Liver (tissue), 7 donors: ENCODE measurements at regions not wholly inside any gene's neighbourhood (a gene's known extent, or its start where the extent isn't known, plus 50 kb on each side); places are given as distances from the start of the nearest gene placed in this dataset.

Source experiments
- DNase-seq: peaks from one replicate; pipeline ENCODE4 v3.0.0-alpha.2; 2017; ENCODE audit warnings: low spot score
- H3K27ac ChIP-seq, 2 donors: one replicate each; pipeline ENCODE4 v1.7.0; 2013; ENCODE audit warnings: inconsistent platforms in 2 of 2, low read length in 2 of 2, control low read depth in 1 of 2, low read depth in 1 of 2, mild to moderate bottlenecking in 1 of 2
- H3K27me3 ChIP-seq, 4 donors: one replicate each; pipeline versions ENCODE4 v1.6.1 to v1.7.0; 2013; ENCODE audit warnings: low read length in 3 of 4, inconsistent platforms in 1 of 4, mild to moderate bottlenecking in 1 of 4, moderate library complexity in 1 of 4; ENCODE audit not compliant: control insufficient read depth in 4 of 4, insufficient read depth in 4 of 4
- H3K36me3 ChIP-seq, 4 donors: one replicate each; pipeline versions ENCODE4 v1.6.1 to v1.7.0; 2013; ENCODE audit warnings: low read length in 3 of 4, mild to moderate bottlenecking in 3 of 4, low read depth in 1 of 4, moderate library complexity in 1 of 4; ENCODE audit not compliant: control insufficient read depth in 4 of 4, insufficient read depth in 3 of 4
- H3K4me1 ChIP-seq, 4 donors: one replicate each; pipeline versions ENCODE4 v1.6.1 to v1.7.0; 2013; ENCODE audit warnings: low read length in 3 of 4, mild to moderate bottlenecking in 3 of 4, moderate library complexity in 1 of 4; ENCODE audit not compliant: control insufficient read depth in 4 of 4, insufficient read depth in 4 of 4
- H3K4me3 ChIP-seq, 3 donors: one replicate each; pipeline versions ENCODE4 v1.6.1 to v1.7.0; 2013; ENCODE audit warnings: low read length in 3 of 3, control low read depth in 1 of 3, low read depth in 1 of 3, mild to moderate bottlenecking in 1 of 3
- H3K9ac ChIP-seq, 2 donors: one replicate each; pipeline ENCODE4 v1.7.0; 2013; ENCODE audit warnings: low read length in 2 of 2, mild to moderate bottlenecking in 2 of 2, moderate library complexity in 2 of 2, control low read depth in 1 of 2, low read depth in 1 of 2
- H3K9me3 ChIP-seq, 4 donors: one replicate each; pipeline versions ENCODE4 v1.6.1 to v1.7.0; 2013; ENCODE audit warnings: low read length in 3 of 4; ENCODE audit not compliant: control insufficient read depth in 4 of 4
- EGR1 ChIP-seq, 2 donors: IDR thresholded peaks; 2 replicates each; pipeline ENCODE4 v1.6.1; 2016 to 2018; ENCODE audit warnings: antibody characterized with exemption in 2 of 2, low read depth in 2 of 2
- FOXA1 ChIP-seq: IDR thresholded peaks from 2 replicates; pipeline ENCODE4 v1.6.1; 2016; ENCODE audit warnings: antibody characterized with exemption
- FOXA2 ChIP-seq: IDR thresholded peaks from 2 replicates; pipeline ENCODE4 v1.6.1; 2016; ENCODE audit warnings: antibody characterized with exemption
- HNF4A ChIP-seq, 2 donors: conservative IDR thresholded peaks; 2 replicates each; pipeline ENCODE4 v1.6.1; 2016; ENCODE audit warnings: antibody characterized with exemption in 2 of 2, mild to moderate bottlenecking in 2 of 2
- HNF4G ChIP-seq: IDR thresholded peaks from 2 replicates; pipeline ENCODE4 v1.6.1; 2016; ENCODE audit warnings: antibody characterized with exemption
- JUND ChIP-seq, 2 donors: IDR thresholded peaks; 2 replicates each; pipeline ENCODE4 v1.6.1; 2016; ENCODE audit warnings: antibody characterized with exemption in 2 of 2
- NR2F2 ChIP-seq: IDR thresholded peaks from 2 replicates; pipeline ENCODE4 v1.6.1; 2016; ENCODE audit warnings: antibody characterized with exemption
- RAD21 ChIP-seq, 2 donors: IDR thresholded peaks; 2 replicates each; pipeline ENCODE4 v1.6.1; 2016; ENCODE audit warnings: antibody characterized with exemption in 2 of 2, mild to moderate bottlenecking in 2 of 2
- SP1 ChIP-seq: IDR thresholded peaks from 2 replicates; pipeline ENCODE4 v1.6.1; 2018; ENCODE audit warnings: antibody characterized with exemption, mild to moderate bottlenecking
- YY1 ChIP-seq: IDR thresholded peaks from 2 replicates; pipeline ENCODE4 v1.6.1; 2016; ENCODE audit warnings: antibody characterized with exemption, mild to moderate bottlenecking
- whole genome bisulfite sequencing: extraction: QIAGEN DNeasy Blood & Tissue Kit; methylation state at CpG from one replicate; pipeline ENCODE4 v1.1.7; 2013; 5-methylcytosine and 5-hydroxymethylcytosine counted together
- TF ChIP-seq, protein P1 (sequence below): IDR thresholded peaks from 2 replicates; pipeline ENCODE4 v1.6.1; 2016; ENCODE audit warnings: antibody characterized with exemption
- TF ChIP-seq, protein P2 (sequence below): IDR thresholded peaks from 2 replicates; pipeline ENCODE4 v1.6.1; 2016; ENCODE audit warnings: antibody characterized with exemption, mild to moderate bottlenecking
- donor health status: healthy.
- donor health status: healthy.
- donor health status: healthy.
- donor health status: healthy.

DNA sequence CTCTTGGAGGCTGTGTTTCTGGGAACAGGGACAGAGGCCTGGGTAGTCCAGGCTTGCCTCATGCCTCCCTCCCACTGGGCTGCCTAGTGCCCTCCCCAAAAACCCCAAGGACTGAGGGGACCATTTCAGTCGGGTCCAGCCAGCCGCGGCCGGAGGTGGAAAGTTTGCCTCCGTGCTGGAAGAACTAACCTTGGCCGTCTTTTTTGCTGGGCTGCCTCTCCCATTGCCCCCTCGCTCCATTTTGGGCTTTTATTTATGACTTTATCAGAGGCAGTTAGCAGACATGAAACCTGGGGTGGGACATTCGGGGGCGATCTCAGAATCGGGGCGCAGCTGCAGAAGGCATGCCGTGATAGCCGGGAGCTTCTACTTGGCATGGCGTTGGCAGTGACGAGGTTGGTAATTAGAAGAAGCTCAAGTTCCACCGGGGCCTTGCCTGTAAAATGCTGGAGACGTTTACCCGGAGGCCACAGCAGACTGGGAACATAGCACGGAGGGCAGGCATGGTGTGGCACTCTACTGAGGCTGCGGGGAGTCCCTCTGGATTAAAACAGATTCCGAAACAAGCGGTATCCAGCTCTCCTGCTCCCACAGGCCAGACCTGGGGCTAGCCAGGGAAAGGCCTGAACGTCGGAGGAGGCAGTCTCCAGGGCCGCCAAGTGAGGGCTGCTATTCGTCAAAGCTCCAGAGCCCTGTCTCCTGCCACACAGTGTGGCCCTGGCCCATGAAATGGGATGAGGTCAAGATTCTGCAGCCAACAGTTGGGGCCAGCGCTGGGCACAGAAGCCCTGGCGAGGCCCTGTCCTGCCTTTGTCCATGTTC is 76.4 kb upstream of the PPARA start:
- H3K4me1 ChIP-seq: peaks cover 11 to 53% (median 47%) of the 10 kb centered on the region in 4 donors
- H3K27ac ChIP-seq: peak overlapping the region; percentile 69 to 97
- H3K9ac ChIP-seq: peak overlapping the region; percentile 92 to 94
- H3K36me3 ChIP-seq: no peaks in the 10 kb centered on the region
- H3K27me3 ChIP-seq: no peaks in the 10 kb centered on the region
- H3K4me3 ChIP-seq: peak overlapping the region; percentile 59 to 96 (median 85)
- WGBS: 15% methylated on average over 28 of the region's 28 CpGs
- H3K9me3 ChIP-seq: no peaks in the 10 kb centered on the region
- TF ChIP-seq, protein P1, sequence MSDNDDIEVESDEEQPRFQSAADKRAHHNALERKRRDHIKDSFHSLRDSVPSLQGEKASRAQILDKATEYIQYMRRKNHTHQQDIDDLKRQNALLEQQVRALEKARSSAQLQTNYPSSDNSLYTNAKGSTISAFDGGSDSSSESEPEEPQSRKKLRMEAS: no peak
- peak; percentile 11 for TF ChIP-seq NR2F2
- no peak for DNase-seq

DNA sequence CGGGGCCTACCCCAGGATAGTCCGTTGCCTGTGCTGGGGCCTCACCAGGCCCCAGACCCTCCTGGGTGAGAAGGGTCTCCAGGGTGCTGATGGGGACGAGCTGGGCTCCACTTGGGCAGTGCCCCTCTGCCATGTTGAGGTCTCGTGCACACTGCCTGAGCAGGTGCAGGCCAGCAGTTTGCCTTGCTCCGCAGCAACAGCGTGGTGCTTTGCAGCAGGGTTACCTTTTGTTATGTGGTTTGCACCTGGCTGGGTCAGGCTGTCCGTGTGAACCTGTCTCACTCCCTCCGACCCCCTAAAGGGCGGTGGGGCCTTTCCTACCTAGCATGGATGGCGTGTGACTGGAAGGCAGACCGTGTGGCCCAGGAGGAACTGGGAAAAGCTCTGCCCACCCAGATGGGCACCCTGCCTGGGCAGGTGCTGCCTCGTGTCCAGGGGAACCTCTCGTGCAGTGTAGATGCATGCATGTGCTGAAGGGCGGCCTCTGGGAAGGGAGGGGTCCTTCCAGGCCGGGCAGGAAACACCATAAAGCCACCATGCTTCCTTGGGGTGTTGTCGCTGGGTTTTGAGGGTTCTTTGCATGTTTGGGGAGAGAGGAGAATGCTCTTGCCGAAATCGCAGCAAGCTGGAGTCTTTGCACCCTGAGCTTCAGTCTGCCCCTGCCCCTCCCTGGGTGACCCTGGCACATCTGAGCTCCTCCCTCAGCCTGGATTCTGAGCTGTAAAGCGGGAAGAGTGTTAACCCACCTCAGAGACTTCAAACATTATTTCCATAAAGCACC is 75.4 kb upstream of the PPARA start:
- no peaks in the 10 kb centered on the region for H3K27me3 ChIP-seq
- H3K9ac ChIP-seq: peak overlapping the region; percentile 92 to 94
- peak overlapping the region in 2 of 3 donors; percentile 59 to 85 for H3K4me3 ChIP-seq
- H3K27ac ChIP-seq: peak overlapping the region; percentile 69 to 97
- no peaks in the 10 kb centered on the region for H3K36me3 ChIP-seq
- H3K4me1 ChIP-seq: peaks cover 18 to 59% (median 50%) of the 10 kb centered on the region in 4 donors
- 25% methylated on average over 19 of the region's 19 CpGs for WGBS
- DNase-seq: no peak
- TF ChIP-seq YY1 (no peak), HNF4A (conservative IDR thresholded peaks at IDR 0.05) (no peak), HNF4G (no peak), EGR1 (IDR thresholded peaks at IDR 0.05; ENCODE audit: low read depth in 2 of 2) (no peak), JUND (IDR thresholded peaks at IDR 0.05) (no peak), SP1 (no peak), RAD21 (IDR thresholded peaks at IDR 0.05) (no peak), FOXA1 (no peak), FOXA2 (no peak)
- TF ChIP-seq, protein P2, sequence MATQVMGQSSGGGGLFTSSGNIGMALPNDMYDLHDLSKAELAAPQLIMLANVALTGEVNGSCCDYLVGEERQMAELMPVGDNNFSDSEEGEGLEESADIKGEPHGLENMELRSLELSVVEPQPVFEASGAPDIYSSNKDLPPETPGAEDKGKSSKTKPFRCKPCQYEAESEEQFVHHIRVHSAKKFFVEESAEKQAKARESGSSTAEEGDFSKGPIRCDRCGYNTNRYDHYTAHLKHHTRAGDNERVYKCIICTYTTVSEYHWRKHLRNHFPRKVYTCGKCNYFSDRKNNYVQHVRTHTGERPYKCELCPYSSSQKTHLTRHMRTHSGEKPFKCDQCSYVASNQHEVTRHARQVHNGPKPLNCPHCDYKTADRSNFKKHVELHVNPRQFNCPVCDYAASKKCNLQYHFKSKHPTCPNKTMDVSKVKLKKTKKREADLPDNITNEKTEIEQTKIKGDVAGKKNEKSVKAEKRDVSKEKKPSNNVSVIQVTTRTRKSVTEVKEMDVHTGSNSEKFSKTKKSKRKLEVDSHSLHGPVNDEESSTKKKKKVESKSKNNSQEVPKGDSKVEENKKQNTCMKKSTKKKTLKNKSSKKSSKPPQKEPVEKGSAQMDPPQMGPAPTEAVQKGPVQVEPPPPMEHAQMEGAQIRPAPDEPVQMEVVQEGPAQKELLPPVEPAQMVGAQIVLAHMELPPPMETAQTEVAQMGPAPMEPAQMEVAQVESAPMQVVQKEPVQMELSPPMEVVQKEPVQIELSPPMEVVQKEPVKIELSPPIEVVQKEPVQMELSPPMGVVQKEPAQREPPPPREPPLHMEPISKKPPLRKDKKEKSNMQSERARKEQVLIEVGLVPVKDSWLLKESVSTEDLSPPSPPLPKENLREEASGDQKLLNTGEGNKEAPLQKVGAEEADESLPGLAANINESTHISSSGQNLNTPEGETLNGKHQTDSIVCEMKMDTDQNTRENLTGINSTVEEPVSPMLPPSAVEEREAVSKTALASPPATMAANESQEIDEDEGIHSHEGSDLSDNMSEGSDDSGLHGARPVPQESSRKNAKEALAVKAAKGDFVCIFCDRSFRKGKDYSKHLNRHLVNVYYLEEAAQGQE: no peak
- TF ChIP-seq, protein P1: no peak
- no peaks in the 10 kb centered on the region for H3K9me3 ChIP-seq
